ENCODE measurements at regions not wholly inside any gene's neighbourhood (a gene's known extent, or its start where the extent isn't known, plus 50 kb on each side); places are given as distances from the start of the nearest gene placed in this dataset.
A peak's percentile ranks its signal among the peaks of the same experiment; 100 is the strongest.

GRCh38 chr6:6749702-6750491 lies 161.4 kb downstream of the LY86 start (continued):
- peak; percentile 83; the same call in 1 of the 2 replicates for TF ChIP-seq FOXK1 (CRISPR knock-in tag; IDR thresholded peaks at IDR 0.05; ENCODE audit: borderline replicate concordance)
- no peak for TF ChIP-seq ARID4B (CRISPR knock-in tag; IDR thresholded peaks at IDR 0.05)
- 0 out of 2 replicates have a peak, but pooled peaks have one; percentile 2 for TF ChIP-seq ZBTB12 (CRISPR knock-in tag; IDR thresholded peaks at IDR 0.05)
- TF ChIP-seq TFAP4 (CRISPR knock-in tag; IDR thresholded peaks at IDR 0.05; ENCODE audit: borderline replicate concordance) = peak; percentile 93
- no peak for TF ChIP-seq SNRNP70 (optimal IDR thresholded peaks at IDR 0.05; ENCODE audit: low read depth, low read length)
- peak; percentile 85 for TF ChIP-seq EP300 (IDR thresholded peaks at IDR 0.05; ENCODE audit: low read length)
- TF ChIP-seq NR1H2 (CRISPR knock-in tag; IDR thresholded peaks at IDR 0.05) = no peak
- TF ChIP-seq ZBTB11 (CRISPR knock-in tag; IDR thresholded peaks at IDR 0.05) = peak in 1 of 3 experiments; percentile 70; a peak in 2 of 6 replicates
- TF ChIP-seq TRIM24 (IDR thresholded peaks at IDR 0.05) = peak; percentile 59 to 79
- peak; percentile 97 for TF ChIP-seq ETV5 (CRISPR knock-in tag; IDR thresholded peaks at IDR 0.05; ENCODE audit: low read depth)
- TF ChIP-seq DNMT1 (IDR thresholded peaks at IDR 0.05) = no peak
- peak; percentile 78 for TF ChIP-seq ZNF395 (CRISPR knock-in tag; IDR thresholded peaks at IDR 0.05)
- TF ChIP-seq TEAD4 (IDR thresholded peaks at IDR 0.05; ENCODE audit: low read length) = peak; percentile 62
- no peak for TF ChIP-seq TEAD4 (CRISPR knock-in tag; IDR thresholded peaks at IDR 0.05; ENCODE audit: borderline replicate concordance)
- TF ChIP-seq SAFB (IDR thresholded peaks at IDR 0.05; ENCODE audit: borderline replicate concordance, low read depth, low read length) = no peak

Data from K562 (cell line).